Testis (tissue), 2 donors: ENCODE measurements at regions not wholly inside any gene's neighbourhood (a gene's known extent, or its start where the extent isn't known, plus 50 kb on each side); places are given as distances from the start of the nearest gene placed in this dataset.

ENCODE experiments used
- CTCF ChIP-seq, 3 experiments: fragments of 450-650 bp in 2 of 3; fragments of 200-600 bp in 1 of 3; sonication (generic) in 1 of 3; IDR thresholded peaks; one replicate each; pipeline ENCODE4 v1.5.1; 2016 to 2019; ENCODE audit warnings: antibody characterized with exemption in 3 of 3, mild to moderate bottlenecking in 2 of 3, moderate library complexity in 1 of 3
- POLR2A ChIP-seq: fragments of 450-650 bp; IDR thresholded peaks from one replicate; pipeline ENCODE4 v1.6.1; 2017; ENCODE audit warnings: antibody characterized with exemption, mild to moderate bottlenecking, moderate library complexity

GRCh38 chr10:14385596-14386593, 55.2 kb upstream of the FRMD4A start:
- TF ChIP-seq CTCF (IDR thresholded peaks at IDR 0.05) (no peak), POLR2A (no peak)
